Stimulated activated CD4-positive, alpha-beta T cell treated with anti-CD3 and anti-CD28 coated beads, TNF-alpha, amount 100 ng/mL, for 24 hours (primary cell): ENCODE measurements at regions not wholly inside any gene's neighbourhood (a gene's known extent, or its start where the extent isn't known, plus 50 kb on each side); places are given as distances from the start of the nearest gene placed in this dataset.

Source experiments
- DNase-seq, 3 experiments: peaks; one replicate each; pipeline ENCODE4 v3.0.0-alpha.2; 2020; ENCODE audit warnings: low read depth in 3 of 3

DNA sequence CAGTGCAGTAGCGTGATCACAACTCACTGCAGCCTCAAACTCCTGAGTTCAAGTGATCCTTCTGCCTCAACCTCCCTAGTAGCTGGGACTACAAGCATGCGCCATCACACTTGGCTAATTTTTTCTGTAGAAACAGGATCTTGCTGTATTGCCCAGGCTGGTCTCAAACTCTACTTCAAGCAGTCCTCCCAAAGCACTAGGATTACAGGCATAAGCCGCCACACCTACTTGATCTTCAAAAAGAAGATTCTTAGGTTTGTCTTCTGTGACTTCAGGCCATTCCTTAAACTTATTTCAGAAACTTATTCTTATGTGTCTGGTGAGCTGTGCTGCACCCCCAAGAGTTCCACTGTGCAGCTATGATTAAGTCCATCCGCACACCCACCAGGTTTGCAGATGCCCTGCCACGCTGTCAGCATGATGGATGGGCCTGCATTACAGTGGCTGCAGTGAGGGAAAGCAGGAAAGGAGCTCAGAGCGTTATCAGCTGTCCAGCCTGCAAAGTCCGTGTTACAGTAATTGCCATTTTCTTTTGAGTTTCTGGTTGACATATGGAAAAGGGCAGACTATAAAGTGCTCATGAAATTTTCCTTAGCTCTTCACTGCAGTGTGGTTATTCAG lies 146.6 kb downstream of the AASDH start:
- DNase-seq = no peak

DNA sequence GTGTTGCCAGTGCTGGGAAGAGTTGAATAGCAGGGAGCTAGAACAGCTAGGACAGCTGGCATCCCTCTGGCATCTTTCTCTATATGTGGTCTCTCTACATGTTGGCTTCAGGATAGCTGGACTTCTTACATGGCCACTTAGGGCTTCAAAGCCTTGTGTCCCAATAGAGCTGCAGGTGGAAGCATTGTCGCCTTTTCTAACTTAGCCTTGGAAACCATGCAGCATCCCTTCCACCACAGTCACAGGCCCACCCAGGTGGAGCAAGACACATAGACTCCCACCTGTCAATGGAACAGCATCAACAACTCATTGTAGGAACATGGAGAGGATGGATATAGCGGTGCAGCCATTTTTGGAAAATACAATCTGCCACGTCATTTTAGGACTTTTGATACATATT lies 149.0 kb downstream of the AASDH start:
- no peak for DNase-seq

DNA sequence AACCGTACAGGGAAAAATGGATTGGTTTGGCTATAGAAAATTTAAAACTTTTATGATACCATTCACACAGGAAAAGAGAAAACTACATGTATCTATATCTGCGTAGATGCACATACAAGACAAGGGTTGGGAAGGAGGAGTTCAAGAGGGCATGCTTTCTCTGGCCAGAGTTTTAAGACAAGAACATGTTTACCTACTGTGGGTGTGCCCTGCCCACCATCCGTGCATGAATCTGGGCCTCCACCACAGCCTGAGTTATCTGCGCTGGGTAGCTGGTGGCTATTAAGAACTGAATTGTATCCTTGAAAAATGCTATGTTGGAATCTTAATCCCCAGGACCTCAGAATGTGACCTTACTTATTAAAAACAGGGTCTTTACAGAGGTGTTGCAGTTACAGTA lies 151.6 kb downstream of the AASDH start:
- DNase-seq = no peak

DNA sequence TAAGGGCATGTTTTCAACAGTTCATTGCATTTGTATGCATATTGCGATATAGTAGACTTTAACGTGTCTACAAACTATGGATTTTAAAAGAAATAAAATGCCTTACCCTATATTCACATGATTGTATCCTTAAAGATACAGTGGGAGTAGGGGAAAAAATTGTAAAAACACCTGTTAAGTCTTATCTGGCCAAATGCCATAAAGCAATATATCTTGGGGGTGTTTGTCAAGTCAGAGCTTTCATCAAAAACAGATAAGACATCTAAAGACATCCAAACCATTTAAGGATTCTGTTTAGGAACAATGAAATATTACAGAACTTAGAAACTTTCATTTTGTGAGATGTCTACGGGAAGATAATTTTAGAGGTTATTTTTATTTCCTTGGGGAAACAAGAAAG lies 152.3 kb downstream of the AASDH start:
- no peak for DNase-seq

DNA sequence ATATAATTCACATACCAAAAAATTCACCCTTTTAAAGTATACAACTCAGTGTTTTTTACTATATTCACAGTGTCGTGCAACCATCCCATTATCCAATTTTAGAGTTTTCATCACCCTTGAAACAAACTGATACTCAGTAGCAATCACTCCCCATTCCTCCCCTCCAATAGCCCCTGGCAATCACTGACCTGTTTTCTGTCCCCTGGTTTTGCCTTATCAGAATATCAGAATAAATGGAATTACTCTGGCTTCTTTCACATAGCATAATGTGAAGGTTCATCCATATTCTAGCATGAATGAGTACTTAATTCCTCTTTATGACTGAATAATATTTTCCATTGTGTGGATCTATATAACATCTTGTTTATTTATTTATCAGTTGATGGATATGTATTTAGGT lies 153.2 kb downstream of the AASDH start:
- DNase-seq = no peak

DNA sequence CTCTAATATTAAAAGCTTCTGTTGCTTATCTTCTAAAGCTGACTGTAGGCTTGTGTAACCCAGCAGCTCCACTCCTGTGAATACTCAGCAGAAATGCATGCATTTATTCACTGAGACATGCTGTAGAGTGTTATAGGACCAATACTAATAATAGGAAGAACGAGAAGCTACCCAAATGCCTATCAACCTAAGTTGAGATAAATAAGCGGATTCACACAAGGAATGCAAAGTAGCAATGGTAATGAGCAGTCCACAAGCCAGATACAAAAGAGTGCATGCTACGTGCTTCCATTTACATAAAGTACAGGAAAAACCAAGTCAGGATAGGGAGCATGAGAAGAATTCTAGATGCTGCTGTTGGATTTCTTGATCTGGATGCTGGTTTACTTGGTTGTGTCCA lies 155.9 kb downstream of the AASDH start:
- no peak for DNase-seq

DNA sequence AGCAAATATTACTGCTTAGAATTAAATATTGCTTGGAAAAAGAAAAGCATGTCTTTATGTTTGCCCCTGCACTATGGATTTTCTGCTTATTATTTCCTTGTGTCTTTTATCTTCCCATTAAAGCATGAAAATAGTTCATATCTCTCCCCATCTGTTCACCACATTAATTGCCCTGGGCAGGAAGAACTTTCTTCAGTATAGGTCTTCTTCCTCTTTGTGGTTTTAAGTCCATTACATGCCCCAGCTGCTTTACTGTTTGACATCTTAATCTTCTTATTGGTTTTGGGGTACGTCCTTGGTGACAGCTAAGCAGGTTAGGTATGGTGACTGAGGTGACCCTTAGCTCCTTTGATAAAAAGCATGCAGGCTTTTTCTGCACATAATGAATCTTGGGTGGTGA lies 157.3 kb downstream of the AASDH start:
- no peak for DNase-seq

DNA sequence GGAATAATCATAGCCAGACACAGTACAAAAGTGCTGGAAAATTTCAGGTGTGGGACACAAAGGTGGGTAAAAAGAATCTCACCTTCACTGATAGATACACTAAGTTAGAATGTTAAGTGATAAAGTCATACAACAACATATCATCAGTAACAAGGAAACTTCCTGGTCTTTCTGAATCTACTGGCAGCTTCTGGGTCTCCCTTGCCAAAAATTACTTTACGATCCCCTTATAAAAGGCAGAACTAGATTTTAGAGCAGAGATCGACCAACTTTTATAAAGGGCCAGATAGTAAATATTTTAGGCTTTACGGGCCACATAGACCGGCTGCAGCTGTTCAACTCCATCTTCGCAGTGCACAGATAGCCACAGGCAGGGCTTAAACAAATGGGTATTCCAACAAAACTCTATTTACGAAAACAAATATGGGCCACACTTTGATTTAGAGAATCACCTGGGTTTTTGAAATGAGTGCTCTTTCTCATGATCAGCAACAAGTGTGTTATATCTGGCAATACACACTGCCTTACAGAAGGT lies 159.9 kb downstream of the AASDH start:
- no peak for DNase-seq

DNA sequence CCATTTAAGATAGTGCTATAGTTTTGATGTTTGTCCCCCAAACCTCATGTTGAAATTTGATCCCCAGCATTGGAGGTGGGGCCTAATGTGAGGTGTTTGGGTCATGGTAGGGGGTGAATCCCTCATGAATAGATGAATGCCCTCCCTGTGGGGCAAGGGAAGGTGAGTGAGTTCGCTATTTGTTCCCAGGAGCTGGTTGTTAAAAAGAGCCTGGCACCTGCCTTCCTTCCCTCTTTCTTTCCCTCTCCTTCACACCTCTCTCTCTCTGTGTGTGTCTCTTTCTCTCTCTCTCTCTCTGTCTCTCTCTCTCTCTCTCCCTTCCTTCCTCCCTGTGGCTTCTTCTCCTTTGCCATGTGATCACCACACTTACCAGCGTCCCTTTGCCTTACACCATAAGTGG lies 160.7 kb downstream of the AASDH start:
- DNase-seq = no peak

DNA sequence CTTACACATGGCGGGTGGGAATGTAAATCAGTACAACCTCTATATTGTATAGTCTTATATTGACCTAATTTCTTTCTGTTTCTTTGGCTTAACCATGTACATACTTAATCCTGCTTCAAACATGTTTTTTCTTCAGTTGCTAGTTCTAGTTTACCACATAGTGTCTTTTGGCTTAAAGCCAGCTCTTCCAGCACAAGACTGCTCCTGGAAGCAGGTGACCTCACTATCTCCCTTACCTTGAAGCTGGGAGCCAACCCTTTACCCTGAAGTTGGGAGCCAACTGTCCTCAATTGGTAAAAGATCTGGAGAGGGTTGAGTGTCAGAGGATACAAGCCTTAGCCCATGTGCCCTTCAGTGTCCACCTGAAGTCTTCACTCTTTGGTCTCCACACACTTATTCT lies 162.7 kb downstream of the AASDH start:
- DNase-seq = no peak

DNA sequence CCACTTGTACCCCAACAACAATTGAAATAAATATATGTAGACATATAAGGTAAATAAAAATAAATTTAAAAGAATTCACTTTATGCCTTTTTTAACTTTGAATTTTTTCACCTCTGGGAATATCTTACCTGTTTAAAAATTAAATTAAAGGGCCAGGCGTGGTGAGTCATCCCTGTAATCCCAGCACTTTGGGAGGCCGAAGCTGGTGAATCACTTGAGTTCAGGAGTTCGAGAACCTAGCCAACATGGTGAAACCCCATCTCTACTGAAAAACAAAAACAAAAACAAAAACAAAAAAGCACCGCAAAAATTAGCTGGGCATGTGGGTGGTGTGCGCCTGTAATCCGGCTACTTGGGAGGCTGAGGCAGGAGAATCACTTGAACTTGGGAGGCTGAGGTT lies 164.8 kb downstream of the AASDH start:
- DNase-seq = no peak

DNA sequence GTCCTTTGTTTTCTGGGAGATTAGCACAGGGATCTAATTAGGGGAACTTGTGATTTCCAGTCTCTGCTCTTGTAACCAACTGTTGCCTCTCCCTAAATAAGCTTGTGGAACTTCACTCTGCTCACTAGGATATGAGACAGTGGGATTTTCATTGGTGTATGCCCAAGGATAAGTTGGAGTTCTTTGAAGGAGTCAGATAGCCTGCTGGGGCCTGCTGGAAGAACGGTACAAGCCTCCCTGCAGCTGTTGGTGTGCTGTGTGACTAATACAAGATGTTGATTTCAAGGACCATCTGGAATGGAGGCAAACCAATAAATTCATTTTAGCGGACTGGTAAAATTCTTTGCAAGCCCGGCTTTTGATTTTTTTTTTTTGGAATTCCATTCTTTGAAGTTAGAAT lies 167.0 kb downstream of the AASDH start:
- DNase-seq = no peak

DNA sequence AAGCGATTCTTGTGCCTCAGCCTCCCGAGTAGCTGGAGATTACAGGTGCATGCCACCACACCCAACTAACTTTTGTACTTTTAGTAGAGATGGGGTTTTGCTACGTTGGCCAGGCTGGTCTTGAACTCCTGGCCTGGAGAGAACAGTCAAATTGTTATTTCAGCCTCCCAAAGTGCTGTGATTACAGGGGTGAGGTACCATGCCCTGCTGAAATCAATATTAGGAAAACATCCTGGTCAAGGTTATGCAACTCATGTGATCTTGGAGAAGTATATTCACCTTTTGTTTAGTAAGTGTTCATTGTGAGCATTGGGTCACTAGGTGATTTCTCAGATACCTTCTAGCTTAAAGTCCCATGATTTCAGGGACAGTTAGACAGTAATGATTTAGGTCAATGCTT lies 167.8 kb downstream of the AASDH start:
- DNase-seq = no peak

DNA sequence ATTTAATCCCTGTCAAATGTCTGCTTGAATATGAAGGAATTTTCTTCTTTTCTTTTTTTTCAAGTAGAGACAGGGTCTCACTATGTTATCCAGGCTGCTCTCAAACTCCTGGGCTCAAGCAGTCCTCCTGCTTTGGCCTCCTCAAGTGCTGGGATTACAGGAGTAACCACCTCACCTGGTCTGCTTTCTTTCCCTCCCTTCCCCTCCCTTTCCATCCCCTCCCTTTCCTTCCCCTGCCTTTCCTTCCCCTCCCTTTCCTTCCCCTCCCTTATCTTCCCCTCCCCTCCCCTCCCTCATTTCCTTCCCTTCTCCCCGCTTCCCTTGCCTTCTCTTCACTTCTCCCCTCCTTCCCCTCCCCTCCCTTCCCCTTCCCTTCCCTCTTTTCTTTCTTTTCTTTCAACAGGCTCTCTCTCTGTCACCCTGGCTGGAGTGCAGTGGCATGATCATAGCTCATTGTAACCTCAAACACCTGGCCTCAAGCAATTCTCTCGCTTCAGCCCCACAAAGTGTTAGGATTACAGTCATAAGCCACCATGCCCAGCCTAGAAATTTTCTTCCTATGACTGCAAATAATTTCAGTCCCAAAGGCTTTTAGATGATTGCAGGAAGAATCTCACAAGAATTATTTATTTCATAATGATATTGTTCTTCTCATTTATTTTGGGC lies 168.9 kb downstream of the AASDH start:
- DNase-seq = no peak

DNA sequence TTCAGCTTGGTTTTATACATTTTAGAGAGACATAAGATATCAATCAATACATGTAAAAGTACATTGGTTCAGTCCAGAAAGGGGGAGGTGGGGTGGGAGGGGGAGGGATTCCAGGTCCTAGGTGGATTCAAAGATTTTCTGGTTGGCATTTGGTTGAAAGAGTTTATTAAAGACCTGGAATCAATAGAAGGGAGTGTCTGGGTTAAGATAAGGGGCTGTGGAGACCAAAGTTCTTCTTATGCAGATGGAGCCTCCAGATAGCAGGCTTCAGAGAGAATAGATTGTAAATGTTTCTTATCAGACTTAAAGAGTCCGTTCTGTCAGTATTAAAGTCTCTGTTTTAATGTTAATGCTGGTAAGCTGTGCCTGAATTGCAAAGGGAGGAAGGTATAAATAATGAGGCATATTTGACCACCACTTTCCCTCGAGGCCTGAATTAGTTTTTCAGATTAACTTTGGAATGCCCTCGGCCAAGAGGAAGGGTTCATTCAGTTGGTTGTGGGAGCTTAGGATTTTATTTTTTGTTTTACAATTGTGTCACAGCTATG lies 169.9 kb downstream of the AASDH start:
- no peak for DNase-seq

DNA sequence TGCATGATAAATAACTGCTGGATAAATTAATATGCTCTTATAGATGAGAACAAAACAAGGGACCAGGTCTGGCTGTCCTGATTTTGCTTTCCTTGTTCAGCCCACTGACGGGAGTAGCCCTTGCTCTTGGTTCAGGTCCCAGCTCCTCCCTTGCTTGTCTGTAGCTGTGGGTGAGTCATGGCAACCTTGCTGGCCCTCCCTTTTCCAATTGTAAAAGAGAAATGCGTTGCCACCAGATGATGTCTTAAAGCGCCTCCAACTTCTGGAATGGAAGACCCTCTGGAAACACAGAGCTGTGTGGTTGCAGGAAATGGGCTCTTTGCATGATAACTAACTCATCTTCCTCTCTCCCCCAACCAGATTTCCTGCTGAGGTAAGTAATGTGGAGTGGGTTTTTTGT lies 171.4 kb downstream of the AASDH start:
- DNase-seq = no peak

DNA sequence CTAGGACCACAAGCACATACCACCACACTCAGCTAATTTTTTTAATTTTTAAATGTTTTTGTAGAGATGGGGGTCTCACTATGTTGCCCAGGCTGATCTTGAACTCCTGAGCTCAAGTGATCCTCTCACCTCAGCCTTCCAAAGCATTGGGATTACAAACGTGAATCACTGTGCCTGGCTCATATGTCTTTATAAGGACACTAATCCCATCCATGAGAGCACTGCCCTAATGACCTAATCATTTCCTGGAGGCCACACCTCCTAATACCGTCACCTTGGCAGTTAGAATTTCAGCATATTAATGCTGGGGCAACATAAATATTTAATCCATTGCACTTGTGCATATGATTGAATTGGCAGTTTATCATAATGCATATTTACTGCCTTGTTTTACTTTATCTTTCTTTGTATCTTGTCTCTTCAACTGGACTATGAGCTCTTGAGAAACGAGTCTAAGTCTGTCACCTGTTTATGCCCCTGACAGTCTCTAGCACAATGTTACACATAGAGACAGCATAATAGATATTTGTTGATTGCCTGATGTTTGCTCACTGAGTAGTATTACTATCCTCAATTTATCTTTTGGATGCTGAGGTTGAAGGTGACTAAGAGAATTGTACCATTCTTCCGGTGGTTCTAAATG lies 172.0 kb downstream of the AASDH start:
- no peak for DNase-seq

DNA sequence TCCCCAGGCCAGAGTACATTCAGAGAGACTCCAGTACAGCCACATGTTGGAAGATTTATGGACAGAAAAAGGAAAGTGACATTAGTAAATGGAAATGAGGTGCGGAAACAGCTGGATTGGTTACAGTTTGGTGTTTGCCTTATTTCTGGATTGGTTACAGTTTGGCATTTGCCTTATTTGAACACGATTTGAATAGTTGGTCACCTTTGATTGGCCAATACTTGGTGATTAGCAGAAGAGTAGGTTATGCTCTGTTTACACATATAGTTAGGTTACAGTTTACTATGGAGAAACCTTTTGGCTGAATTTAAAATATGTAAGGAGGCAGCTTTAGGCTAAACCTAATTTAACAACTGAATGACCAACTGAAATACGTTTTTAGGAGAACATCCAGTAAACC lies 173.7 kb downstream of the AASDH start:
- no peak for DNase-seq

DNA sequence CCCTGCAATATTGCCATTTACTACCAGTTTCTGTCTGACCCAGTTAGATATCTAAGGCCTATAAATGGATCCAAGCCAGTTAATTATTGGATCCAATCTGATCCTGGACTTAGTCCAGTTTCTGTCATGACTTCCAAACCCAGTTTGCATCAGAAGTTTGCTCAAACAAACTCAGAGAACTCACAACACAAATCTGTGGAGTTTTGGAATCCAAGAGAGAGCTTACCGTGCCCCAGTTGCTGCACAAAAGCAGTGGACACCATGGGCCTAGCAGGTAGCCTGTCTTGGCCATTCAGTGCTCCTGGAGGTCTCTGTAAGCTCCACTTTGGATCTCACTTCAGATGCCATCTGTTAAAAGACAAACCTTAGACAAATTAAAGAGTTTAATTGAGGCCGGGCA lies 174.5 kb downstream of the AASDH start:
- no peak for DNase-seq

DNA sequence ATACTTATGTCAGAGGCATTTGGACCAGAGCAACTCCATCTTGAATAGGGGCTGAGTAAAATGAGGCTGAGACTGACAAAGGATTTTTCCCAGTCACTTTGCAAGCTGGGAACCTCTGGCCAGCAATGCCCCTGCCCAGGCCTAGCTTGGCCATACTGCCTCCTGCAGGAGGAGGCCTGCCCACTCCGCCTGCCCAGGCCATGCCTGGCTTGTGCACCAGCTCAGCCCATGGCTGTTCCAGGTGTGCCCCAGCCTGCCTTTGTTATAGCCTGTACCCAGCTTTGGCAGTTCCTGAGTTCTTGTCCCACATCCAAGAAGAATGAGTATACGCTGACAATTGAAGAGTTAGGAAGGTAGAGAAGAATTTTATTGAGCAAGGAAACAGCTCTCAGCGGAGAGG lies 176.1 kb downstream of the AASDH start:
- DNase-seq = no peak

DNA sequence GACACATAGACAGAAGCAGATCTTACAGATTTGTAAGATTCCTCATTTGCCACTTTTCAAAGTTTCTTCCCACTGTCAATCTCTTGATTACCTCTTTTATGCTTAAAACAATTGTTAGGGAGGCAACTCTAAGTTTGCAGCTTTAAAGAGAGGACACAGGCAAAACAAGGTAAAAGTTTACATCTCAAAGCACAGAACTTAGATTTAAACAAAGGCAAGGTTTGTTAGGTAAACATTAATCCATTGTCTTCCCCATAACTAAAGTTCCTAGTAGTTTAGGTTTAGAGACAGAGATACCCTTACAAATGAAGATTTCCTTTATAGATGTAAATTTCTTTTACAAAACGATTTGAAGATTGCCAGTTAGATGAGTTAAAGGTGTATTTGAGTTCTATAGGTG lies 176.9 kb downstream of the AASDH start:
- DNase-seq = no peak

DNA sequence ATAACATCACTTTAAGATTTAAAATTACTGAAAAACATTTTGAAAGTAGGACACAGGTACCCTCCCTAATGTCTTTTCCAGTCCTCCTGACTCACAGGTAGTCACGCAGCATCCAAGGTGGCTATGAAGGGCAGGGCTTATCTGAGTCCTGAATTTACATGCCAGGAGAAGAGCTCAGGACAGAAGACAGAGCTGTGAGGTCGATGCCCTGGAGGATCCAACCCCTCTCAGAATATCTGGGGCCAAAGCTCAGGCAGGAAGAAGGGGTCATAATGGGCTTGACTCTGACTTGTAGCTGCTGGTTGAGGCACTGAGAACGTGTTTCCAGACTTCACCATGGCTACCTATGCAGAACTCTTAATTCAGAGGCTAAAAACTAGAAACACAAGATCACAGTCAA lies 177.5 kb downstream of the AASDH start:
- DNase-seq = no peak

DNA sequence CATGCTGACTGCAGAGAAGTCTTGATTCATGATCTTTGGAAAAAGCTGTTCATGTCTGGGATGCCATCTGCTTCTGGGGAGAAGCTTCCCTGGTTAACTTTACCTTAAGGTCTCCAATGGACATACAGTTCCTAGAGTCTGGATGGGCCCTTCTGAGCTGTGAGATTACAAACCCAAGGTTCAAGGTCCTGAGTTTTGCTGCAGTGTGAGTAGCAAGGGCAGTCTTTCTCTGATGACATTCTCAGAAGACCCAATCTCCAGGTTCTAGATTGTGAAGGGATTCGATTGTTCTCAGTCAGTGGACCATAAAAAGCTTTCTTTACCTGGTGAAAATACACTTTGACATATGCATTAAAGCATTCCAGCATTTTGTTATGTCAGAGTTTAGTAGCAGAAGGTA lies 179.2 kb downstream of the AASDH start:
- no peak for DNase-seq
